Suprapubic skin (tissue), 4 donors: ENCODE measurements at regions not wholly inside any gene's neighbourhood (a gene's known extent, or its start where the extent isn't known, plus 50 kb on each side); places are given as distances from the start of the nearest gene placed in this dataset.

ENCODE experiments used
- DNase-seq, 2 donors: peaks; one replicate each; pipeline ENCODE4 v3.0.0-alpha.2; 2019; ENCODE audit warnings: low spot score in 2 of 2
- H3K27ac ChIP-seq: fragments of 200-600 bp; sonication (generic); one replicate; pipeline ENCODE4 v1.5.1; 2019
- H3K27me3 ChIP-seq: fragments of 200-600 bp; sonication (generic); one replicate; pipeline ENCODE4 v1.5.1; 2019
- H3K36me3 ChIP-seq: fragments of 200-600 bp; sonication (generic); one replicate; pipeline ENCODE4 v1.5.1; 2019
- H3K4me1 ChIP-seq: fragments of 200-600 bp; sonication (generic); one replicate; pipeline ENCODE4 v1.5.1; 2019
- H3K4me3 ChIP-seq: fragments of 200-600 bp; sonication (generic); one replicate; pipeline ENCODE4 v1.5.1; 2019; ENCODE audit warnings: mild to moderate bottlenecking
- H3K9me3 ChIP-seq: fragments of 200-600 bp; sonication (generic); one replicate; pipeline ENCODE4 v1.5.1; 2019
- CTCF ChIP-seq, 2 donors: fragments of 200-600 bp in 1 of 2; fragments of 450-650 bp in 1 of 2; sonication (generic) in 1 of 2; IDR thresholded peaks; one replicate each; pipeline ENCODE4 v1.5.1; 2016 to 2019; ENCODE audit warnings: antibody characterized with exemption in 2 of 2, mild to moderate bottlenecking in 1 of 2, moderate library complexity in 1 of 2
- EP300 ChIP-seq: sonication (generic); formaldehyde crosslinking; IDR thresholded peaks from one replicate; pipeline ENCODE4 v1.6.1; 2017; ENCODE audit warnings: antibody characterized with exemption
- POLR2A ChIP-seq, 2 donors: fragments of 450-650 bp; IDR thresholded peaks; one replicate each; pipeline ENCODE4 v1.6.1; 2017; ENCODE audit warnings: antibody characterized with exemption in 2 of 2, mild to moderate bottlenecking in 2 of 2, moderate library complexity in 2 of 2
- POLR2AphosphoS5 ChIP-seq, 3 donors: sonication (generic); formaldehyde crosslinking; IDR thresholded peaks; one replicate each; pipeline ENCODE4 v1.6.1; 2017; ENCODE audit warnings: antibody characterized with exemption in 3 of 3
- WGBS: methylation state at CpG from one replicate; pipeline ENCODE4 v1.1.5; 2018; 5-methylcytosine and 5-hydroxymethylcytosine counted together

- H3K4me3 ChIP-seq: no peak overlapping the region
- no peaks in the 10 kb centered on the region for H3K27me3 ChIP-seq
- H3K36me3 ChIP-seq: no peaks in the 10 kb centered on the region
- DNase-seq: no peak
- no peaks in the 10 kb centered on the region for H3K9me3 ChIP-seq
- WGBS: 83% methylated on average over 2 of the region's 2 CpGs
- H3K27ac ChIP-seq: no peak overlapping the region
- no peak for TF ChIP-seq POLR2AphosphoS5 (IDR thresholded peaks at IDR 0.05)
- TF ChIP-seq EP300: no peak
- no peak for TF ChIP-seq CTCF (IDR thresholded peaks at IDR 0.05)
- TF ChIP-seq POLR2A (IDR thresholded peaks at IDR 0.05): no peak
- no peaks in the 10 kb centered on the region for H3K4me1 ChIP-seq
Measured at GRCh38 chr22:33188326-33188725, 130.1 kb upstream of the SYN3 start.

- no peak overlapping the region for H3K4me3 ChIP-seq
- 85% methylated on average over 2 of the region's 2 CpGs for WGBS
- H3K9me3 ChIP-seq: no peaks in the 10 kb centered on the region
- no peak for TF ChIP-seq CTCF (IDR thresholded peaks at IDR 0.05)
- no peak for TF ChIP-seq POLR2A (IDR thresholded peaks at IDR 0.05)
- TF ChIP-seq POLR2AphosphoS5 (IDR thresholded peaks at IDR 0.05): no peak
- TF ChIP-seq EP300: no peak
- no peaks in the 10 kb centered on the region for H3K27me3 ChIP-seq
- no peaks in the 10 kb centered on the region for H3K4me1 ChIP-seq
- H3K27ac ChIP-seq: no peak overlapping the region
- H3K36me3 ChIP-seq: no peaks in the 10 kb centered on the region
- DNase-seq: no peak
Measured at GRCh38 chr22:33186816-33187215, 128.6 kb upstream of the SYN3 start.

- TF ChIP-seq CTCF (IDR thresholded peaks at IDR 0.05) (no peak), EP300 (no peak), POLR2A (IDR thresholded peaks at IDR 0.05) (no peak), POLR2AphosphoS5 (IDR thresholded peaks at IDR 0.05) (no peak)
- H3K4me1 ChIP-seq: no peaks in the 10 kb centered on the region
- no peak for DNase-seq
- peaks cover 5% of the 10 kb centered on the region for H3K9me3 ChIP-seq
- H3K27me3 ChIP-seq: no peaks in the 10 kb centered on the region
- H3K36me3 ChIP-seq: no peaks in the 10 kb centered on the region
- WGBS: 32% methylated on average over 4 of the region's 4 CpGs
- H3K4me3 ChIP-seq: no peak overlapping the region
- no peak overlapping the region for H3K27ac ChIP-seq
Measured at GRCh38 chr22:33180356-33180755, 122.2 kb upstream of the SYN3 start.

GRCh38 chr22:33167998-33168790, 110.0 kb upstream of the SYN3 start:
- WGBS: 74% methylated on average over 4 of the region's 4 CpGs
- Histone ChIP-seq H3K4me3 (no peak overlapping the region), H3K4me1 (no peaks in the 10 kb centered on the region), H3K9me3 (no peaks in the 10 kb centered on the region), H3K27ac (no peak overlapping the region), H3K36me3 (no peaks in the 10 kb centered on the region), H3K27me3 (no peaks in the 10 kb centered on the region)
- DNase-seq: no peak
- TF ChIP-seq CTCF (IDR thresholded peaks at IDR 0.05) (no peak), EP300 (no peak), POLR2AphosphoS5 (IDR thresholded peaks at IDR 0.05) (no peak), POLR2A (IDR thresholded peaks at IDR 0.05) (no peak)

- Histone ChIP-seq H3K27ac (no peak overlapping the region), H3K27me3 (no peaks in the 10 kb centered on the region), H3K4me1 (no peaks in the 10 kb centered on the region), H3K4me3 (no peak overlapping the region), H3K36me3 (no peaks in the 10 kb centered on the region), H3K9me3 (no peaks in the 10 kb centered on the region)
- no peak for DNase-seq
- TF ChIP-seq POLR2AphosphoS5 (IDR thresholded peaks at IDR 0.05) (no peak), POLR2A (IDR thresholded peaks at IDR 0.05) (no peak), CTCF (IDR thresholded peaks at IDR 0.05) (no peak), EP300 (no peak)
- WGBS: 71% methylated on average over 7 of the region's 7 CpGs
Measured at GRCh38 chr22:33166206-33166605, 108.0 kb upstream of the SYN3 start.
